LNCaP clone FGC (cell line): ENCODE measurements at regions not wholly inside any gene's neighbourhood (a gene's known extent, or its start where the extent isn't known, plus 50 kb on each side); places are given as distances from the start of the nearest gene placed in this dataset.
A peak's percentile ranks its signal among the peaks of the same experiment; 100 is the strongest.

Source experiments
- DNase-seq: peaks from one replicate; pipeline ENCODE4 v3.0.0-alpha.2; 2011; ENCODE audit warnings: low read depth
- H3K4me3 ChIP-seq: 2 replicates; pipeline ENCODE4 v1.5.1; 2011; ENCODE audit warnings: mild to moderate bottlenecking, low read depth, low read length, control low read depth
- CTCF ChIP-seq: IDR thresholded peaks from 2 replicates; pipeline ENCODE4 v1.5.1; 2012; ENCODE audit warnings: mild to moderate bottlenecking; ENCODE audit not compliant: control insufficient read depth, insufficient read depth; ENCODE audit errors: extremely low read depth

- DNase-seq = no peak
- no peak for TF ChIP-seq CTCF
- H3K4me3 ChIP-seq = no peak overlapping the region
Observed at GRCh38 chr3:43854283-43854682, 163.5 kb downstream of the ABHD5 start.

- H3K4me3 ChIP-seq = no peak overlapping the region
- no peak for DNase-seq
- TF ChIP-seq CTCF = no peak
Observed at GRCh38 chr3:43854916-43855315, 164.2 kb downstream of the ABHD5 start.

GRCh38 chr3:43855674-43856299, 165.0 kb downstream of the ABHD5 start:
- DNase-seq = peak; percentile 21
- TF ChIP-seq CTCF = peak; percentile 86
- H3K4me3 ChIP-seq = no peak overlapping the region

- DNase-seq = no peak
- no peak overlapping the region for H3K4me3 ChIP-seq
- no peak for TF ChIP-seq CTCF
Observed at GRCh38 chr3:43856351-43856750, 165.6 kb downstream of the ABHD5 start.

- H3K4me3 ChIP-seq = no peak overlapping the region
- no peak for TF ChIP-seq CTCF
- no peak for DNase-seq
Observed at GRCh38 chr3:43856761-43857160, 166.0 kb downstream of the ABHD5 start.

- no peak overlapping the region for H3K4me3 ChIP-seq
- no peak for DNase-seq
- no peak for TF ChIP-seq CTCF
Observed at GRCh38 chr3:43857361-43858293, 166.9 kb downstream of the ABHD5 start.
